GM12878 (cell line): ENCODE measurements at regions not wholly inside any gene's neighbourhood (a gene's known extent, or its start where the extent isn't known, plus 50 kb on each side); places are given as distances from the start of the nearest gene placed in this dataset.

Source experiments
- ATAC-seq: fragments of 200-7000 bp; cut with Tn5 transposase; 3 replicates; pipeline ENCODE4 v1.9.1; 2020; ENCODE audit warnings: mild to moderate bottlenecking, moderate library complexity
- BruUV-seq: library from RNA; stranded (reverse); fragments of 400-500 nt; replicated peaks from 2 replicates; lab custom pipeline; 2021; lab: Mats Ljungman, UMichigan
- CTCF ChIA-PET: fragments of 300-600 bp; sonication (Branson Sonifier 250); formaldehyde crosslinking; extraction: SDS; loops from one replicate; lab custom pipeline; 2021; ENCODE audit warnings: inconsistent platforms; lab: Yijun Ruan, JAX
- POLR2A ChIA-PET: fragments of 350-600 bp; formaldehyde crosslinking; extraction: SDS; loops from one replicate; lab custom pipeline; 2021; ENCODE audit warnings: inconsistent platforms; lab: Charles Lee
- RAD21 ChIA-PET: fragments of 300-600 bp; sonication (Branson Sonifier 250); formaldehyde crosslinking; loops from one replicate; lab custom pipeline; 2023; ENCODE audit warnings: antibody characterized with exemption; ENCODE audit not compliant: unreplicated experiment; lab: Charles Lee
- SMC1A ChIA-PET: fragments of 300-600 bp; sonication (Branson Sonifier 250); formaldehyde crosslinking; loops from one replicate; lab custom pipeline; 2023; ENCODE audit not compliant: unreplicated experiment, uncharacterized antibody; lab: Charles Lee
- DNase-seq: peaks from one replicate; pipeline ENCODE4 v3.0.0-alpha.2; 2011; ENCODE audit warnings: low read depth, low spot score
- FAIRE-seq: peaks from 3 replicates; lab custom pipeline; 2011; peaks lifted over from hg19 to GRCh38; lab: Jason Lieb, UNC
- H2AFZ ChIP-seq: 2 replicates; pipeline ENCODE4 v1.6.0; 2011; ENCODE audit warnings: low read depth, low read length, control low read depth; ENCODE audit not compliant: control insufficient read depth
- H3K27ac ChIP-seq: 2 replicates; pipeline ENCODE4 v1.5.1; 2011; ENCODE audit warnings: control low read depth; ENCODE audit not compliant: control insufficient read depth, insufficient read depth
- H3K27me3 ChIP-seq, 2 experiments: replicated peaks in 1 of 2; 2 replicates each; pipeline versions ENCODE4 v1.6.0 to v1.6.1; 2011; ENCODE audit warnings: low read length in 1 of 2; ENCODE audit not compliant: control insufficient read depth in 2 of 2, insufficient read depth in 2 of 2
- H3K36me3 ChIP-seq, 2 experiments: 2 replicates each; pipeline ENCODE4 v1.5.1; 2011; ENCODE audit warnings: low read length in 1 of 2; ENCODE audit not compliant: control insufficient read depth in 2 of 2, insufficient read depth in 2 of 2
- H3K4me1 ChIP-seq: 2 replicates; pipeline ENCODE4 v1.6.1; 2011; ENCODE audit warnings: mild to moderate bottlenecking, low read length, moderate library complexity, mixed read lengths; ENCODE audit not compliant: control insufficient read depth, insufficient read depth
- H3K4me2 ChIP-seq: 2 replicates; pipeline ENCODE4 v1.6.0; 2011; ENCODE audit warnings: control low read depth; ENCODE audit not compliant: control insufficient read depth, insufficient read depth
- H3K4me3 ChIP-seq: fragments of 200-600 bp; sonication (generic); 2 replicates; pipeline ENCODE4 v1.5.1; 2016
- H3K79me2 ChIP-seq: 2 replicates; pipeline ENCODE4 v1.6.0; 2011; ENCODE audit warnings: low read length; ENCODE audit not compliant: control insufficient read depth, insufficient read depth
- H3K9ac ChIP-seq: 2 replicates; pipeline ENCODE4 v1.8.0; 2011; ENCODE audit warnings: low read length, control low read depth, mixed read lengths; ENCODE audit not compliant: control insufficient read depth, insufficient read depth
- H3K9me3 ChIP-seq: replicated peaks from 3 replicates; pipeline ENCODE4 v1.5.1; 2011; ENCODE audit warnings: mild to moderate bottlenecking, low read length; ENCODE audit not compliant: control insufficient read depth, insufficient read depth
- H4K20me1 ChIP-seq: 2 replicates; pipeline ENCODE4 v1.6.0; 2011; ENCODE audit not compliant: control insufficient read depth, insufficient read depth
- ASH2L ChIP-seq: fragments of 300-600, 200-600 bp; sonication (generic); IDR thresholded peaks from 2 replicates; pipeline ENCODE4 v1.6.1; 2017; ENCODE audit warnings: low read depth, mild to moderate bottlenecking, borderline replicate concordance
- ATF2 ChIP-seq: IDR thresholded peaks from 2 replicates; pipeline ENCODE4 v1.6.1; 2012; ENCODE audit warnings: low read length, inconsistent platforms
- BMI1 ChIP-seq: fragments of 450-650 bp; IDR thresholded peaks from 2 replicates; pipeline ENCODE4 v1.6.1; 2016; ENCODE audit warnings: mild to moderate bottlenecking, moderate library complexity, borderline replicate concordance
- E2F8 ChIP-seq: fragments of 450-650 bp; IDR thresholded peaks from 2 replicates; pipeline ENCODE4 v1.6.1; 2018; ENCODE audit warnings: mild to moderate bottlenecking, low read depth, moderate library complexity; ENCODE audit not compliant: partially characterized antibody
- GABPA ChIP-seq: IDR thresholded peaks from 2 replicates; pipeline ENCODE4 v1.6.1; 2014; ENCODE audit warnings: antibody characterized with exemption, low read depth, mild to moderate bottlenecking, inconsistent platforms
- MTA2 ChIP-seq: fragments of 450-650 bp; IDR thresholded peaks from 2 replicates; pipeline ENCODE4 v1.6.1; 2016; ENCODE audit warnings: low read depth, mild to moderate bottlenecking, moderate library complexity
- PML ChIP-seq: IDR thresholded peaks from 2 replicates; pipeline ENCODE4 v1.6.1; 2012; ENCODE audit warnings: low read length, inconsistent platforms
- SIN3A ChIP-seq: IDR thresholded peaks from 2 replicates; pipeline ENCODE4 v1.6.1; 2012; ENCODE audit warnings: low read depth, low read length, improper control_type of control experiment
- SIX5 ChIP-seq: IDR thresholded peaks from 2 replicates; pipeline ENCODE4 v1.6.1; 2011; ENCODE audit warnings: mild to moderate bottlenecking, low read depth, low read length, moderate library complexity; ENCODE audit not compliant: severe bottlenecking
- SP1 ChIP-seq: IDR thresholded peaks from one replicate; pipeline ENCODE4 v1.6.1; 2011; ENCODE audit warnings: low read depth, low read length
- STAT1 ChIP-seq: fragments of 450-650 bp; conservative IDR thresholded peaks from 2 replicates; pipeline ENCODE4 v1.6.1; 2014; ENCODE audit warnings: antibody characterized with exemption, mild to moderate bottlenecking
- SUPT20H ChIP-seq: IDR thresholded peaks from 2 replicates; pipeline ENCODE4 v1.6.1; 2011; ENCODE audit warnings: low read depth, mild to moderate bottlenecking, low read length, moderate library complexity, borderline replicate concordance; ENCODE audit not compliant: control insufficient read depth
- TBL1XR1 ChIP-seq: IDR thresholded peaks from 2 replicates; pipeline ENCODE4 v1.6.1; 2012; ENCODE audit warnings: low read depth, low read length, improper control_type of control experiment
- YY1 ChIP-seq: IDR thresholded peaks from 2 replicates; pipeline ENCODE4 v1.6.1; 2011; ENCODE audit warnings: low read depth, mild to moderate bottlenecking, low read length
- ZBTB11 ChIP-seq: fragments of 450-650 bp; formaldehyde crosslinking; IDR thresholded peaks from 2 replicates; pipeline ENCODE4 v1.5.0; 2022; ENCODE audit warnings: mild to moderate bottlenecking, missing genetic modification characterization
- whole genome bisulfite sequencing: methylation state at CpG from one replicate; pipeline ENCODE4 v1.1.6; 2016; ENCODE audit warnings: low lambda C conversion rate; ENCODE audit not compliant: insufficient replicate concordance, insufficient coverage; ENCODE audit errors: missing lambda C conversion rate; 5-methylcytosine and 5-hydroxymethylcytosine counted together
- in situ Hi-C: fragments of 300-500 bp; cut with MboI; formaldehyde crosslinking; loops from 9 replicates; pipeline ENCODE4 v1.14.3; 2018; ENCODE audit warnings: mixed read lengths
- intact Hi-C: fragments of 100-400 bp; cut with micrococcal nuclease; formaldehyde crosslinking; loops from one replicate; pipeline ENCODE4 v1.14.2; 2022; ENCODE audit not compliant: unreplicated experiment

DNA sequence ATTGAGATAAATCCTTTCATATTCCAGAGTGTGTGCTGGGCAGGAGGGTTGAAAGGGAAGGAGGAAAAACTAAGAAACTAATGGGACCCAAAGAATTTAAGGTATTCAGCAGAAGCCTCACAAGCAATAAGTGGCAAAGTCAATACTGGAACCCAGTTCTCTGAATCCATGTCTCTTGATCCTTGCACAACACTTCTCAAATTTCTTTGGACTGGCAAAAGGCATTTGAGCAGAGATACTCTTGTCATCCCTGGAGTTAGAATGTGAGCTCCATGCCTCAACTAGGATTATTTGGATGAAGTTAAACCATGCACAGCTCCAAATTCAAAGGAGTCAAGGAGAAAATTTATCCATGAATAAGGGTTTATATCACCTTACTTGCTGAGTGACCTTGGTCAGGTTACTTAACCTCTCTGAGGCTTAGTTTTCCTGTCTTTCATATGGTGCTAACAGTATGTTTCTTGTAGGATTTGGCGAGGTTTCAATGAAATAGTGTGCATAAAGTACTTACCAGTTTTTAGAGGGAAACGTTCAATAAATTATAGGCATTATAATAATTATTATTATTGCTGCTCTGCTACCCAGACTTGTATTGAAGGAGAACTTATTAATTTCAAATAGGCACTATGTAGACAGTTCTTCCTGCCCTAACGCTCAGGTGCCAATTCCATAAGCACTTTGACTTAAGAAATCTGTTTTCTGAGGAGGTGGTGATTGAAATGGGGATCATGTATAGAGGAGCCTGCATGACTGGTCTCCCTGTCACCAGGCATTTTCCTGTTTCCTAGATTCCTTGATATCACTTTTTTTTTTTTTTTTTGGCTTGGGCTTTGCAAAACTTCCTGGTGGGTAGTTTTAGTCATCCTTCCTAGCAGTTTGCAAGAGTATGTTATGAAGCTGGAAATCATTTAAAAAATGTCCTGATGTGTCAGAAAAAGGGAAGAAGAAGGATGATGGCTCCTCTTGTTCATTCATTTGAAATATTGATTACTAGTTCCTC, 125.0 kb upstream of the JUN start:
- ATAC-seq, result no peak
- intact Hi-C loops, result no loop called here
- Histone ChIP-seq H3K9me3 (no peaks in the 10 kb centered on the region), H3K4me2 (no peak overlapping the region), H3K79me2 (no peaks in the 10 kb centered on the region), H3K4me3 (no peak overlapping the region), H3K27me3 (no peaks in the 10 kb centered on the region), H4K20me1 (no peaks in the 10 kb centered on the region), H3K36me3 (no peaks in the 10 kb centered on the region), H2AFZ (no peak overlapping the region), H3K9ac (no peak overlapping the region), H3K27ac (no peak overlapping the region), H3K4me1 (0 out of 2 replicates have a peak, but pooled peaks cover 3% of the 10 kb centered on the region)
- no TSS peak for BruUV-seq
- ChIA-PET POLR2A (no interaction called here), SMC1A (interaction anchor here (1.1 to 1.7 kb wide), 4 partner anchors 9 to 142 kb away, joined by 4 to 5 read pairs (median 4); no protein-coding TSS in a partner anchor), CTCF (no interaction called here), RAD21 (no interaction called here)
- FAIRE-seq, result no peak
- no peak for DNase-seq
- 57% methylated on average over 3 of the region's 3 CpGs for WGBS
- in situ Hi-C loops, result no loop called here
- TF ChIP-seq E2F8, result no peak
- TF ChIP-seq SUPT20H, result no peak
- no peak for TF ChIP-seq MTA2
- TF ChIP-seq SP1, result no peak
- no peak for TF ChIP-seq ASH2L
- TF ChIP-seq ATF2, result no peak
- TF ChIP-seq SIN3A, result no peak
- TF ChIP-seq PML, result no peak
- TF ChIP-seq SIX5, result no peak
- no peak for TF ChIP-seq YY1
- TF ChIP-seq STAT1, result no peak
- no peak for TF ChIP-seq ZBTB11
- no peak for TF ChIP-seq GABPA
- no peak for TF ChIP-seq BMI1
- no peak for TF ChIP-seq TBL1XR1
